IPS-NIHi11 (cell line): ENCODE measurements at regions not wholly inside any gene's neighbourhood (a gene's known extent, or its start where the extent isn't known, plus 50 kb on each side); places are given as distances from the start of the nearest gene placed in this dataset.
"Not testable (repeated sequence)": the region's sequence is repeated elsewhere in the genome, so short reads cannot be mapped to it uniquely, and the experiment has no call there.

Source experiments
- DNase-seq: peaks from one replicate; pipeline ENCODE4 v3.0.0; 2012; ENCODE audit warnings: mixed read lengths, low spot score

- DNase-seq: no peak
Measured at GRCh38 chr14:41289025-41289424, 317.7 kb upstream of the LRFN5 start.

GRCh38 chr14:41285186-41285748 is 321.4 kb upstream of the LRFN5 start:
- DNase-seq: peak; percentile 23

GRCh38 chr14:41280745-41281144 is 325.9 kb upstream of the LRFN5 start:
- DNase-seq: peak; percentile 14

- DNase-seq: no peak
Measured at GRCh38 chr14:41277450-41277849, 329.2 kb upstream of the LRFN5 start.

- no peak for DNase-seq
Measured at GRCh38 chr14:41257476-41257875, 349.2 kb upstream of the LRFN5 start.

GRCh38 chr14:41235466-41235865 is 371.2 kb upstream of the LRFN5 start:
- DNase-seq: no peak

GRCh38 chr14:41230683-41231082 is 376.0 kb upstream of the LRFN5 start:
- DNase-seq: no peak

GRCh38 chr14:41229824-41230223 is 376.9 kb upstream of the LRFN5 start:
- DNase-seq: no peak

GRCh38 chr14:41225433-41225832 is 381.2 kb upstream of the LRFN5 start:
- DNase-seq: no peak

GRCh38 chr14:41222581-41222980 is 384.1 kb upstream of the LRFN5 start:
- DNase-seq: no peak

GRCh38 chr14:41214978-41215377 is 391.7 kb upstream of the LRFN5 start:
- not testable (repeated sequence) for DNase-seq

- DNase-seq: no peak
Measured at GRCh38 chr14:41201696-41202095, 405.0 kb upstream of the LRFN5 start.

- DNase-seq: no peak
Measured at GRCh38 chr14:41187868-41188267, 418.8 kb upstream of the LRFN5 start.

GRCh38 chr14:41171045-41171444 is 435.6 kb upstream of the LRFN5 start:
- no peak for DNase-seq

GRCh38 chr14:41167040-41167439 is 439.6 kb upstream of the LRFN5 start:
- peak; percentile 17 for DNase-seq

GRCh38 chr14:41154143-41154807 is 452.4 kb upstream of the LRFN5 start:
- DNase-seq: no peak

- no peak for DNase-seq
Measured at GRCh38 chr14:41146391-41146790, 460.3 kb upstream of the LRFN5 start.

- DNase-seq: no peak
Measured at GRCh38 chr14:41144370-41144769, 462.3 kb upstream of the LRFN5 start.

GRCh38 chr14:41137741-41138140 is 468.9 kb upstream of the LRFN5 start:
- DNase-seq: no peak

- DNase-seq: no peak
Measured at GRCh38 chr14:41130274-41130673, 476.4 kb upstream of the LRFN5 start.

- DNase-seq: no peak
Measured at GRCh38 chr14:41120402-41120801, 486.3 kb upstream of the LRFN5 start.

- no peak for DNase-seq
Measured at GRCh38 chr14:41096131-41096530, 510.5 kb upstream of the LRFN5 start.

GRCh38 chr14:41087056-41087455 is 519.6 kb upstream of the LRFN5 start:
- DNase-seq: no peak

GRCh38 chr14:41073544-41073943 is 533.1 kb upstream of the LRFN5 start:
- no peak for DNase-seq
